Umbilical cord (tissue), 1 donor: ENCODE measurements at regions not wholly inside any gene's neighbourhood (a gene's known extent, or its start where the extent isn't known, plus 50 kb on each side); places are given as distances from the start of the nearest gene placed in this dataset.
"Not testable (repeated sequence)": the region's sequence is repeated elsewhere in the genome, so short reads cannot be mapped to it uniquely, and the experiment has no call there.

ENCODE experiments used
- DNase-seq: peaks from one replicate; pipeline ENCODE4 v3.0.0-alpha.2; 2015; ENCODE audit warnings: low spot score

DNA sequence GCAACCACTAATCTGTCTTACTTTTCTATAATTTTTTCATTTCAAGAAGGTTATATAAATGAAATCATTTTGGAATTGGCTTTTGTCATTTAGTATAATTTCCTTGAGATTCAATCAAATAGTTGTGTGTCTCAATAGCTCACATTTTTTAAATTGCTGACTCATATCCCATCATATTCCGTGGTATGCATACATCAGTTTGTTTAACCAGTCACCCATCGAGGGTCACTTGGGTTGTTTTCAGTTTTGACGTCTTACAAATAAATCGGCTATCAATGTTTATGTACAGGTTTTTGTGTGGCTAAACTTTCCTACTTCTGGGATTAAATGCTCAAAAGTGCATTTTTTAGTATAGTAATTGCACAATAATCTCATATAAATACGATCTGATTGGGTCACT lies 185.5 kb downstream of the TAF11L14 start:
- DNase-seq: no peak

DNA sequence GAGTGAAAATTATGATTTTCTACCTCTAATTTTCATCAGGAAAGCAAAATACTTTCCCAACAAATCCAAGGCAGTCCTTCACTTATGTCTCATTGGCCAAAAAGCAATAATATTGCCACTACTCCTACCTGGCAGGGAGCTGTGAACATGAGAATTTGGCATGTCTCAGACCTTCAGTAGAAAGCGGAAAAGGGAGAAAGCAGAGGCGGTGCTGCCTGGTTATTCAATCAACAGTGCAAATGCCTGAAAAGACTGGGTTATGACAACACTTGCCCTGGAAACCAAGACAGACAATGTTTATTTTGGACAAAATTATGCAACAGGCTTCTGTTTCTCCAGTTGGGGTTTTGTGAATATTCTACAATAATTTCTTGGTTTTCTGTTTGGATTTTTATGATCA lies 194.4 kb downstream of the TAF11L14 start:
- no peak for DNase-seq

GRCh38 chr5:17829456-17829855 lies 195.2 kb downstream of the TAF11L14 start:
- no peak for DNase-seq

DNA sequence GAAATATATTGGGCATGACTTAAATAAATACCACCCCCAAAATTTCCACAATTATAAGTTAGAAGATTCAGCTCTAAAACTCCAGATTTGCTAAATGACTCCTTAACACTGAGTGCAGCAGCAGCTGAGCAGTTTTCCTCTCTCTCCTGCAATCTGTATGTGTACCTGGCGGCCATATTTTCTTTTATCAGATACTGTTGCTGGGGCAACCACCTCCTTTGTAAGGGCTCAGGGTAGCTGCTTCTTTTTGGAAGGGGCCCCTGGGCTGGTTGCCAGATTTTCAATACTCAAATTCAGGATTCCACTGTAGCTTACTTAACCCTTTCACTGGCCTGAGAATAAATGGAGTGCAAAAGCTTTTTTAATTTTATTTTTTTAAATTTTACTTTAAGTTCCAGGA lies 197.0 kb downstream of the TAF11L14 start:
- DNase-seq: no peak

DNA sequence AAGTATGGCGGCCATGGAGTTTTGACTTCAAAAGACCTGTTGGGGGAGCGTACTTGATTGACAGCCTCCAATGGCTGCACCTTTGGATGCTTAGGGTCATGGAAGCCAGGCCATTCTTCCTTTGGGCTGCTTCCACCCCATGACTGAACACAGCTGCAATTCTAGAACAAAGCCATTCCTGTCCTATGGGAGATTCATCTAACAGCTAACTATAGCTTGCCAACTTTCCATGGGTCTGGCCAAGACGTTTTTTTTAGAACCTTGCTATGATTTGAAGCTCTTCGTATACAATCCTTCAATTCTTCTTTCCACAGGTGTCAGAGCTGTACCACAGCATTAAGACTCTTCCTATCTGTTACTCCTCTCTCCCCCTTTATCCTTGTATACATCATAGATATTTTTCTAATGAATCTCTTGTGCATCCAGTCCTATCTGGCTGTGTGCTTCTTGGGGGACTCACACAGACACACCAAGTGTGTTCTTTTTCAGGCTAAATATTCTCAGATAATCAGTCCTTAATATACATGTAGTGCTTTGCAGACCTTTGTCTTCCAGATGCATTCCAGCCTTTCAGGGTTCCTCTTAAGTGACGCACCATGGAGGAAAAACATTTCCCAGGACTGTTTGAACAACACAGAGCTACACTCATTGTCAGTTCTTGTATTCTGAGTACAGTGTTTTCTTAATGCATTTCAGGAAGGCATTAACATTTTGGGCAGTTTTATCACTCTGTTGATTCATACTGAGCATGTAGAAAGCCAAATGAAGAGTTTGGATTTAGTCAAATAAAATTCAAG lies 198.9 kb downstream of the TAF11L14 start:
- DNase-seq: peak; percentile 15

DNA sequence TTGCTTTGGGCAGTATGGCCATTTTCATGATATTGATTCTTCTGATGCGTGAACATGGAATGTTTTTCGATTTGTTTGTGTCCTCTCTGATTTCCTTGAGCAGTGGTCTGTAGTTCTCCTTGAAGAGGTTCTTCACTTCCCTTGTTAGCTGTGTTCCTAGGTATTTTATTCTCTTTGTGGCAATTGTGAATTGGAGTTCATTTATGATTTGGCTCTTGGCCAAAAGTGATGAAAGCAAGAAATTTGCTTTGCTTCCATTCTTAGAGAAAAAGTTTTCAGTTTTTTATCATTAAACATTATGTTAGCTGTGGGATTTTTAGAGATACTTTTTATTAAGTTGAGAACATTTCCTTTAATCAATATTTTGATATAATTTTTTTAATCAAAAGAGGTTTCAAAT lies 203.5 kb downstream of the TAF11L14 start:
- no peak for DNase-seq

- DNase-seq: peak; percentile 59
These were observed 204.2 kb downstream of the TAF11L14 start for GRCh38 chr5:17838469-17838868.

DNA sequence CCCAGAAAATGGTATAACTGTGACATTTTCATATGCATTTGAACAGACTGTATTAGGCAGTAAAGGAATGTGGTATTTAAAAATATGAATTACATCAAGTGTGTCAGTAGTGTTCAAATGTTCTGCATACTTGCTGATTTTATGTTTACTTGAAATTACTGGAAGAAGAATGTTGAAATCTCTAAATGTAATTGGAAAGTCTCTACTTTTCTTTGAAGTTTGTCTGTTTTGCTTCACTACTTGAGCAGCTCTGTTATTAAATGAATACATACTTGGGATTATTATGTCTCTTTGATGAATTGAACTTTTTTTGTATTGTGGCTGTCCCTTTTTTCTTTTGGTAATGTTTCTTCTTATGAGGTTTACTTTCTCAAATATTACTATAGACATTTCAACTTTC lies 205.6 kb downstream of the TAF11L14 start:
- peak; percentile 51 for DNase-seq

GRCh38 chr5:17846496-17846895 lies 212.2 kb downstream of the TAF11L14 start:
- DNase-seq: no peak

- no peak for DNase-seq
These were observed 213.0 kb downstream of the TAF11L14 start for GRCh38 chr5:17847286-17847685.

DNA sequence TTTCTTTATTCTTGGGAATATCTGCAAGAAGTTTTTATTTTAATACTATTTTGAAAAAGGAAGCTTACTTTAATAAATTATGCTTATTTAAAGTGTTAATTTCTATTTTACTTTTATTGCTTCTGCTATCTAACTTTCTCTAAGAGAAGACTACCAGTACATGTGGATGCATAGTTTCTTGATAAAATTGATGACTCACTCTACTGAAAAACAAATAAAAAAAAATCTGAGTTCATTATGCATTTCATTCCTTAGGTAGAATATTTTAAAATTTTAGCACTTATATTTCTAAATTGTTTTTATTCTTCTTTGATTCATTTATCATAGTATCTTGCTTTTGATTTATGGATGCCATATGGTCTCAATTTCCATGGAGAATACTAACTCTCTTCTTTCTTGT lies 217.9 kb downstream of the TAF11L14 start:
- no peak for DNase-seq

DNA sequence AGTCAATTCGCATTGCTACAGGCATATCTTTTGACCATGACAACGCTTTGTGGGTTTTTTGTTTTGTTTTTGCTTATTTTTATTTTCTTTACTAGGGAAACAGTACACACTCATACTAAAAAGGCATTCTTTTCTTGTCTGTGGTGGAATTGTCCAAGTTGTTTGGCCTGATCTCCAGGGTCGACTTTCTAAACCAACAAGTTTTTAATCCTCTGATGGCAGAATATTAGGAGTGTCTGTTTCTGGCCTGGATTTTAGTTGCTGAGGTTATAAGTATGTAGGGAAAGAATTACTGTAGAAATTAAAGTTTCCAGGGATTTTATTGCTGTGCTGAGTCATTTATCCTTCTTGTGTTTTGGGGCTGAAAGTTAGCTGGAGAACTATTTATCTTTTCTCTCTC lies 218.5 kb downstream of the TAF11L14 start:
- peak; percentile 65 for DNase-seq

DNA sequence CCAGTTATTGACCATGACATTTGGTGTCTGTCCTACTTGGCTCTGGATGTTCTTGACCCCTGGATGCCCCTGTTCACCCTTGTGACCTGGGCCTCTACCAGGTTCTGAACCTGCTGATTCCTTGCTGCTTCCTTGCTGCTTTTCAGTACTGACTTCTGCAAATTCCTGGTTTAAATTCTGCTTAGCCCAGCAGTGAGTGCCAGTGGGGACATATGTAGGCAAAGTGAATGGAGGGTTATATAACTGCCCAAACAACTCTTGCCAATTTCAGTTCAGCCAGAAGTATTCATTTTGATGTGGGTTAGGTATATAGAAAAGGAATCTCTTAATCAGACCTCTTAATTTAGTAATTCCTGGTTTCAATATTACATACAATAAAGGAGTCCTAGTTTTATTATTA lies 220.6 kb downstream of the TAF11L14 start:
- no peak for DNase-seq

GRCh38 chr5:17860660-17861315 lies 226.5 kb downstream of the TAF11L14 start:
- DNase-seq: no peak

- not testable (repeated sequence) for DNase-seq
These were observed 230.6 kb downstream of the TAF11L14 start for GRCh38 chr5:17864903-17865302.

- not testable (repeated sequence) for DNase-seq
These were observed 231.7 kb downstream of the TAF11L14 start for GRCh38 chr5:17865966-17866365.

- no peak for DNase-seq
These were observed 237.9 kb downstream of the TAF11L14 start for GRCh38 chr5:17872204-17872603.

- DNase-seq: no peak
These were observed 244.3 kb downstream of the TAF11L14 start for GRCh38 chr5:17878541-17878940.

DNA sequence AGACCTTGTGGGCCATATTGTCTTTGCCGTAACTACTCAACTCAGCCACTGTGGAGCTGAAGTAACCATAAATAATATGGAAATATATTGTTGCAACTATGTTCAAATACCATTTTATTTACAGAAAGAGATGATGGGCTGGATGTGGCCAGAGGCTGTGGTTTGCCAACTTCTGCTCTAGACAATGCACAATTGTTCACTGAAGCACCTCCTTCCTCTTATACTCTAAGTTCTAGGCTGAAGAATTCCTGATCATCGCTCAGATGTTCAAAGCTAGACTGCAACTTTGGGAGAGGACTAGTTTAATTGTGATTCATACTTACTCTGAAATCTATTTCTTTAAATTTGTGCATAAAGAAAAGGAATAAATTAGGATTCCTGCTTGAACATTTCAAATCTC lies 245.0 kb downstream of the TAF11L14 start:
- DNase-seq: no peak

DNA sequence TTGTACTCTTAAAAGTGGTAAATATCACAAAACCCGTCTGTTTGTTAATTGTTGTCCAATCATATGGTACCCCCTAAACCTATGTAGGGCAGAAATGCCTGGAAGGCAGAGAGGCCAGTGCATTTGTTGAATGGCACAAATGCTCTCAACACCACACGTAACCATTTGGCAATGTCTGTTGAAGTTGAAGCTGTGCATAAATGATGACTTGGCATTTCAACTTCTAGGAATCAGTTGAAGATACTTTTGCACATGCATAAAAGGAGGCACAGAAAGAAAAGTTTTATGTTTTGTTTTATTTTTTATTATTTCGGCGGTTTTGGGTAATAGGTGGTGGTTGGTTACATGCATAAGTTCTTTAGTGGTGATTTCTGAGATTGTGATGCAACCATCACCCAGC lies 246.6 kb downstream of the TAF11L14 start:
- DNase-seq: no peak

DNA sequence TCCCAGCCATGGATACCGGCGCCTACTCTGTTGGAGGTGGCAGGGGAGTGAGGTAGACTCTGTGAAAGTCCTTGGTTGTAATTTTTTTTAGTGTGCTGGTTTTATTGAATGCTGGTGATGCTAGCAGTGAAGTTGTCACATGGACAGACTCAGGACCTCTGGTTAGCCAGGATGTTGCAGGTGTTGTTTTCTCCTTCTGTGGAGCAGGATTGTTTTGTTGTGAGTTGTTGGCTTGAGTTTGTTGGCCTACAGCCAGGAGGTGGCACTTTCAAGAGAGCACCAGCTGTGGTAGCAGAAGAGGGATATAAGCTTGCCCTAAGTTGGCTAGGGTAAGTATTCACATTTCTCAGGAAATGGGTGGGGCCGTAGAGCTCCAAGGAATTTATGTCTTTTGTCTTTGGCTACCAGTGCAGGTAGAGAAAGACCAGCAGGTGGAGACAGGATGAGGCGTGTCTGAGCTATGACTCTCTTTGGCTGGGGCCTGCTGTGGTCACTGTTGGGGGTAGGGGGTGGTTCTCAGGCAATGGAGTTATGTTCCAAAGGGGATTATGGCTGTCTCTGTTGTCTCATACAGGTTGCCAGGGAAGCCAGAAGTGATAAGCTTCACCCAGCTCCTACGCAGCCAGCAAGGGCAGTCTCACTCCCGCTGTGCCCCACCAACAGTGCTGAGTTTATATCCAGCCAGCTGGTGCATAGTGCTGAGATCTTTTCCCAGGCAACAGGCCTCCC lies 248.7 kb downstream of the TAF11L14 start:
- DNase-seq: no peak

DNA sequence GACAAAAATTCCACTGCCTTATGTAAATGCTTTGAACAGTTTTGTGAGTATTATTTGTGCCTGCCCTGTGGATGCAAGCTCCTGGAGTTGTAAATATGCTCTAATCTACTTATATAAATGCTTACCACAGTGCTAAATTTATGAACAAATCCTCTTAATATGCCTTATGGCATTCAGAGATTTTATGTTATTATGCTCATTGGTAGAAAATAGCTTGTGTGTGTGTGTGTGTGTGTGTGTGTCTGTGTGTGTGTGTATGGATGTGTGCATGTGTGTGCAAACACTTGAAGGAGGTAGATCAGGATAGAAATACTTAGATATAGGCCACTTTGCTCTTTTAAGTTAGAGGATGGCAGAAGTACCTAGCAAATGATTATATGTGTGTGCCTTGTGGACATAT lies 253.9 kb downstream of the TAF11L14 start:
- DNase-seq: no peak

DNA sequence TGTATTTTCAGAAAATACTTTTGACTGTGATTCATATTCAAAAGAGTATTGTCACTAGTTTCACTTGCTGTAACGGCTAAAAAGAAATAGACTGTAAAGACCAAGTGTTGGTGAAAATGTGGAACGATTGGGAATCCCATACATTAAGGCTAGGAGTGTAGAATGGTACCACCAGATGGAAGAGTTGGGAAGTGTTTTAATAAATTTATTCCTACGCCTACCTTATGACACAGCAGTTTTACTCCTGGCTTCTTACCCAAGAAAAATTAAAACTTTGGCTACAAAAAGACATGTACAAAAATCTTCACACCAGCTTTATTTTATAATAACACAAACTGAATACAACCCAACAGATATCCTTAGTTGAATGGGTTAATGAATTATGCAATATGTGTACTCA lies 256.2 kb downstream of the TAF11L14 start:
- no peak for DNase-seq
